ENCODE measurements at regions not wholly inside any gene's neighbourhood (a gene's known extent, or its start where the extent isn't known, plus 50 kb on each side); places are given as distances from the start of the nearest gene placed in this dataset.

DNA sequence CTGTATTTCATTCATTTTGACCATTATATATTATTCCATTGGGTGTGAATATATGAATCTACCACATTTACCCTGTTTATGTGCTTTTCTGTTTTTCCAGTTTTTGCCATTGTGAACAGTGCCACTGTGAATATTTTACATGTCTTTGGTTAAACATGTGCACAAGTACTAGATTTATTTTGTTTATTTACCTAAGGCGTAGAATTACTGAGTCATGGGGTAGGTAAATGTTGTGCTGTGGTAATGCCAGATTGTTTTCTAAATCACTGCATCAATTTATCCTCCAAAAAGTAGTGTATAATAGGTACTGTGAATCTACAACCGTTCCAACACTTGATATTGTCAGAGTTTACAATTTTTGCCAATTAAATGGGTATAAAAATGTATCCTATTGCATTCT is 362.1 kb upstream of the AGTR1 start:
- Histone ChIP-seq H3K4me1 (no peaks in the 10 kb centered on the region), H3K27ac (no peak overlapping the region), H3K27me3 (no peaks in the 10 kb centered on the region), H3K36me3 (no peaks in the 10 kb centered on the region), H3K4me3 (no peak overlapping the region), H3K9me3 (no peaks in the 10 kb centered on the region)
- ATAC-seq (no peak), DNase-seq (no peak)
- WGBS (ENCODE audit: insufficient coverage, low coverage, low lambda C conversion rate, missing lambda C conversion rate): 71% methylated on average over 2 of the region's 2 CpGs
- TF ChIP-seq POLR2A (IDR thresholded peaks at IDR 0.05): no peak
- TF ChIP-seq, protein P1, sequence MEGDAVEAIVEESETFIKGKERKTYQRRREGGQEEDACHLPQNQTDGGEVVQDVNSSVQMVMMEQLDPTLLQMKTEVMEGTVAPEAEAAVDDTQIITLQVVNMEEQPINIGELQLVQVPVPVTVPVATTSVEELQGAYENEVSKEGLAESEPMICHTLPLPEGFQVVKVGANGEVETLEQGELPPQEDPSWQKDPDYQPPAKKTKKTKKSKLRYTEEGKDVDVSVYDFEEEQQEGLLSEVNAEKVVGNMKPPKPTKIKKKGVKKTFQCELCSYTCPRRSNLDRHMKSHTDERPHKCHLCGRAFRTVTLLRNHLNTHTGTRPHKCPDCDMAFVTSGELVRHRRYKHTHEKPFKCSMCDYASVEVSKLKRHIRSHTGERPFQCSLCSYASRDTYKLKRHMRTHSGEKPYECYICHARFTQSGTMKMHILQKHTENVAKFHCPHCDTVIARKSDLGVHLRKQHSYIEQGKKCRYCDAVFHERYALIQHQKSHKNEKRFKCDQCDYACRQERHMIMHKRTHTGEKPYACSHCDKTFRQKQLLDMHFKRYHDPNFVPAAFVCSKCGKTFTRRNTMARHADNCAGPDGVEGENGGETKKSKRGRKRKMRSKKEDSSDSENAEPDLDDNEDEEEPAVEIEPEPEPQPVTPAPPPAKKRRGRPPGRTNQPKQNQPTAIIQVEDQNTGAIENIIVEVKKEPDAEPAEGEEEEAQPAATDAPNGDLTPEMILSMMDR (IDR thresholded peaks at IDR 0.05): no peak
- intact Hi-C loops (cut with DNase I): no loop called here

DNA sequence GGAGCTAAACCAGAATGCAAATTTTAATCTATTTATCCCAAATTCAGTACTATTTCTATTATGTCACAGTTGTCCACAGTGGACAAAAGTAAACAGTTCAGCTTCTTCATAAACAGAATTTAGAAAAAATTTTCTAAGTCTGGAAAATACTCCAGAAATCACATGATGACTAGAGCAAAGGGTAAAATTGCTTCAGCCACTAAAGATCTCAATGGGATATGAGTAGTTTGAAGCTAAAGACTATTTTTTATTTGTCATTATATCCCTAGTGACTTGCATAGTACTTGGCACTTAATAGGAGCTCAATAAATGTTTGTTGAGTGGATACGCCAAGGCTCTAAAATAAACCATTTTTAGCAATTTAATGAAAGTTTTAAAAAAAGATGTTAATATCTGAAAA is 354.3 kb upstream of the AGTR1 start:
- no peak overlapping the region for H3K4me3 ChIP-seq
- DNase-seq (no peak), ATAC-seq (no peak)
- intact Hi-C loops (cut with DNase I): no loop called here
- H3K27ac ChIP-seq: no peak overlapping the region
- no peaks in the 10 kb centered on the region for H3K4me1 ChIP-seq
- WGBS (ENCODE audit: insufficient coverage, low coverage, low lambda C conversion rate, missing lambda C conversion rate): 73% methylated on average over 1 of the region's 1 CpG
- H3K27me3 ChIP-seq: no peaks in the 10 kb centered on the region
- no peaks in the 10 kb centered on the region for H3K36me3 ChIP-seq
- no peaks in the 10 kb centered on the region for H3K9me3 ChIP-seq
- TF ChIP-seq, protein P1 (IDR thresholded peaks at IDR 0.05): no peak
- no peak for TF ChIP-seq POLR2A (IDR thresholded peaks at IDR 0.05)

DNA sequence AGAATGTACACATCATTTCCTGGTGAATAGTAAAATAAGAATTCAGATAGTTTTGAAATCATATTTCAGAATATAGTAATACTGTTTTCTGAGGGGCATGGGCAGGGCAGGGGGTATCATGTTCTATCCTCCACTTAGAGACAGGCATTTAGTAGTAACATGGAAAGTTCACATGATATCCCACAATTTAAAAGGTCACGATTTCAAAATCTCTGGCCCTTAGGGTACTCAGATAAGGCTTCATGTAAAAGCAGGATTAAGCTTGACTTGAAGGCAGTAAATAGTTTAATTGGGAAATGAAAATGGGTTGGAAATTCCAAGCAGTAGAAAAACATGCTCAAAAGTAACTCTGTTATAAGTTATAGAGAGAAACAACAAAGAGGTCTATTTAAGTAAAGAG is 353.2 kb upstream of the AGTR1 start:
- TF ChIP-seq, protein P1 (IDR thresholded peaks at IDR 0.05): no peak
- TF ChIP-seq POLR2A (IDR thresholded peaks at IDR 0.05): no peak
- H3K27me3 ChIP-seq: no peaks in the 10 kb centered on the region
- ATAC-seq: no peak
- no peaks in the 10 kb centered on the region for H3K9me3 ChIP-seq
- H3K27ac ChIP-seq: no peak overlapping the region
- H3K4me1 ChIP-seq: no peaks in the 10 kb centered on the region
- intact Hi-C loops (cut with DNase I): no loop called here
- no peak for DNase-seq
- 60% methylated on average over 1 of the region's 1 CpG for WGBS (ENCODE audit: insufficient coverage, low coverage, low lambda C conversion rate, missing lambda C conversion rate)
- H3K36me3 ChIP-seq: no peaks in the 10 kb centered on the region
- no peak overlapping the region for H3K4me3 ChIP-seq

DNA sequence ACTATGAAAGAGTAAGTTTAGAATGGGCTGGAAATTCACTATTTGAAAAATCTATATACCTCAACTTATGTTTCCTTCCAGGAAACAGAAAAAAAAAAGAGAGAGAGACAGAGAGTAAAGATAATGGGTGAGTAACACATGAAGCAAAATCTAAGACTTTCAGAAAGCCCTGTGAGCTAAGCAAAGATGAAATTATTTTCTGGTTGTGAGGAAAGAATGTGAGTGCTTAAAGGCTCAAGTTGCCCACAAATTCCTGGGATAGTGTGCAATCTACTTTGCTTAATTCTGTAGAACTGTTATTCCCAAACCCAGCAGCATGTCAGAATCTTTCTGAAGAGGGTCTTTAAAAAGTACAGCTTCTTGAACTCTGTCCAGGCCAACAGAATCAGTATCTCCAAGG is 337.7 kb upstream of the AGTR1 start:
- H3K4me3 ChIP-seq: no peak overlapping the region
- H3K9me3 ChIP-seq: no peaks in the 10 kb centered on the region
- no peak overlapping the region for H3K27ac ChIP-seq
- no peaks in the 10 kb centered on the region for H3K4me1 ChIP-seq
- TF ChIP-seq POLR2A (IDR thresholded peaks at IDR 0.05): no peak
- TF ChIP-seq, protein P1 (IDR thresholded peaks at IDR 0.05): no peak
- no peak for ATAC-seq
- no peaks in the 10 kb centered on the region for H3K27me3 ChIP-seq
- no peaks in the 10 kb centered on the region for H3K36me3 ChIP-seq
- intact Hi-C loops (cut with DNase I): no loop called here
- no peak for DNase-seq

DNA sequence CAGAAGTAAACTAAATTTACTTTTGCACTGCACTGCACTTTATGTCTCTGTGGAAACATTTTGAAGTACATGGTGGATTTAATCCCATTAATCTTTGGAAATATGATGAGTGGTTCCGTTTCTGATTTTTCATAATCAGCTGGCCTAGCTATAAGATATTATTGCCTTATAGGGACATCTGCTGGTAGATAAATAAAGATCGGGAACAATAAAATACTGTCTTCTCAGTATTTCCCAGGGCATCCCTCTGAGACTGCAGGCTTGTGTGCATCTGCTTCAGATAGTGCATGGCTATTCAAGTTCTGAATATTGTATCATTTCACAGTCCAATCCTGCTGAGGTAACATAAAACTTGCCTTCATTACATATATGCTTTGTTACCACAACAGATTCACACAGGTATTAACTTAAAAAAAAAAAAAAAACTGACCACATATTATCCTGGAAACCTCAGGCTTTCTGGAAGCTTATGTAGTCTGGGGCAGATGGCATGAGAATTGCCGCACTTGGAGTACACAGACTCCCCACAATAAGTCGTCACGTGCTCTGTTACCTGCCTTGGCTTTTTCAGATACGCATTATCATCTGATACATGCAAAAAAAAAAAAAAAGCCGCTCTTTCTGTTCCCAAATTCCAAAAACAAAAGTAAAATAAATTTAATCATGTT is 330.8 kb upstream of the AGTR1 start:
- H3K9me3 ChIP-seq: no peaks in the 10 kb centered on the region
- no peak for ATAC-seq
- H3K27me3 ChIP-seq: no peaks in the 10 kb centered on the region
- H3K4me1 ChIP-seq: no peaks in the 10 kb centered on the region
- no peak overlapping the region for H3K4me3 ChIP-seq
- no peak for DNase-seq
- no peaks in the 10 kb centered on the region for H3K36me3 ChIP-seq
- H3K27ac ChIP-seq: no peak overlapping the region
- WGBS (ENCODE audit: insufficient coverage, low coverage, low lambda C conversion rate, missing lambda C conversion rate): 67% methylated on average over 7 of the region's 7 CpGs
- intact Hi-C loops (cut with DNase I): no loop called here
- TF ChIP-seq POLR2A (IDR thresholded peaks at IDR 0.05): no peak
- TF ChIP-seq, protein P1 (IDR thresholded peaks at IDR 0.05): no peak
